Iris pigment epithelial cell (primary cell): ENCODE measurements at regions not wholly inside any gene's neighbourhood (a gene's known extent, or its start where the extent isn't known, plus 50 kb on each side); places are given as distances from the start of the nearest gene placed in this dataset.

Experiments used
- DNase-seq: peaks from one replicate; pipeline ENCODE4 v3.0.0-alpha.2; 2011; ENCODE audit warnings: low read depth

DNA sequence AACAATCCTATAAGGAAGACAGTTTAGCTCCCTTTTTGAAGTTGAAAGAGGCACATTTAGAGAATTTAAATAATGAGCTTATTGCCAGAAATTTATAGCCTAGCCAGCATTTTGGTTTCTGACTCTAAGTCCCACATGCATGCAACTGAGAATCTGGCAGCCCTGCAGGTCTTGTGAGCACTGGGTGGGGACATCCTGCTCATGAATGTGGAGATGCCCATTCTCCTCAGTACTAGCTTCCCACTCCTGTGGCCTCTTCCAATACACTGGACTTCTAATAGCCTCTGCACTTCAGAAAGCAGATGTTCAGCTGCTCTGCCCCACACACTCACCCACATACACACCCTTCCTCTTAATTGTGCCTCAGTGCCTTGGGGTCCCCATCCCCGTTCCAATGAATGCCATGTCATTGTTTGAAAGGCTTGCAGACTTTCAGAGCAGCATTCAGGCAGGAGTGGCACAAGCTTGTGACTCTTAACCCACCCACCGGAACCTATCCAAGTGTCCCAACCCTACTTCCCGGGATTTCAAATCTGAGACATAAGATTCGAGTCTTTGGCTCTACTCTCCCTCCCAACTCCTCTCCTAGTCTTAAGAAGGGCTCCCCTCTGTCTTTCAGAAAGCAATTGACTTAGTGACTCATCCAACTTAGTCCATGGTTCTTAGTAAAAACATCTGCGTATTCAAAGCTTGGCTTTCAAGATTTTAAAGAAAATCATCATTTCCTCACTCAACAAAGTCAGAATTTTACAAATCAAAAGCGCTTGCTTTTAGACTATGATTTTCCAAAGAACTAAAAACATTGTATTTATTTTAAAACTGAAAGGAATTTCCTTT is 80.0 kb upstream of the FREM2 start:
- no peak for DNase-seq

DNA sequence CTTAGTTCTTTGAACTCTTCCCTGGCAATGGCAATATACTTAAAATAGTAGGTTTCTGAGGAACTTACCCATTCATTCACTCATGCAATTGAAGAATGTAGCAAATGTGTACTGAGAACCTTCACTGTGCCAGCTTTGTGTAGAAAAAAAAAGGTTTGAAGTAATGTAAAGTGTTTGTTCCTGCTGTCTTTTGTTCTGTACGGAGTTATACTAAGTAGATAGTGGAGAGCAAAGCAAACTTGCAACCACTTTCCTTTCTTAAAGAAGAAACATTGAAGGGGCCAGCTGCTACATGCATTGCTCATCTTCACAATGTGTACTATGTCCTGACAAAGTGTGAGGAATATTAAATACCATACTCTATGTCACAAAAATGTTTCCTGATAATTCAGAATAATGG is 68.9 kb upstream of the FREM2 start:
- DNase-seq = no peak

DNA sequence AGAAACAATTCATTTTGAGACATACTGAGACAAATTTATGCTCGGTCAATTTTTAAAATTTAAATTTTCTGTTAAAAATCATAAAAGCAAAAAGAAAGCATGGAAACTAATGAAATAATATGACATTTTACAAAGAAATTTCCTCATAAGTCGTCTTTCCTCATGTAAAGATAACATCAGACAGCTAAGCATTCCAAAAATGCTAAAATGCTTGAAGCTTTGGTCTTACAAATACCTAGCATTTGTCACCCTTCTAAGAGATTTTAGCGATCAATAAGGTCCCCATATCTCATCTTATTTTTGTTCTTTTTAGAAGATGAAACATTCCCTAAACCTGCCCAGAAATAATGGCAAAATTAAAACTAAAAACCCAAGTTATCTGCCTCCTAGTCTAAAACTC is 68.5 kb upstream of the FREM2 start:
- DNase-seq = no peak

DNA sequence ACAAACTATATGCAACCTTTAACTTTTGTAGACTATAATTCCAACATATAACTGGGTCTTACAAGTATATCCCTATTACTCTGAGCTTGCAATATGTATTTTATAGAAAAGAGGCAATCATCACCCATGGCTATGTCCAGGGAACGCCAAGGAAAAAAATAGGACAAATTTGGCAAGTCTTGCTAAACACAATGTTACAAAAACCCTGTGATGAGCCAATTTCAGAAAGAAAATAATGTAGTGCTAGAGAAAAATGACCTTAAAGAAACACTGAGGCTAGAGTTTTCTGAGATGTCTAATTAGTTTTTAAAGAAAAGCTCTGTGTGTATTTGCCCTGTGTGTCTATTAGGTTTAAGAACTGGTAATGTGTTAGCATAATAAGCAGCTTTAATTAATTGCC is 68.0 kb upstream of the FREM2 start:
- no peak for DNase-seq

DNA sequence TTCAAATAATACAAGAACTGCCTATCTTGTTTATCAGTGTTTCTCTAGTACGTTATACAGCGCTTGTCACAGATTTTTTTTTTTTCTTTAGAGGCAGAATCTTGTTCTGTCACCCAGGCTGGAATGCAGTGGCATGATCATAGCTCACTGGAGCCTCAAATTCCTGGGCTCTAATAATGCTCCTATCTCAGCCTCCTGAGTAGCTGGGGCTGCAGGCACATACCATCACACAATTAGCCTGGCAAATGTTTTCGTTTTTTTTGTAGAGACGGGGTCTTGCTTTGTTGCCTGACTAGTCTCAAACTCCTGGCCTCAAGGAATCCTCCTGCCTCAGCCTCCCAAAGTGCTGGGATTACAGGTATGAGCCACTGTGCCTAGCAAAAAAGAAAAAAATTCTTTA is 66.0 kb upstream of the FREM2 start:
- no peak for DNase-seq

DNA sequence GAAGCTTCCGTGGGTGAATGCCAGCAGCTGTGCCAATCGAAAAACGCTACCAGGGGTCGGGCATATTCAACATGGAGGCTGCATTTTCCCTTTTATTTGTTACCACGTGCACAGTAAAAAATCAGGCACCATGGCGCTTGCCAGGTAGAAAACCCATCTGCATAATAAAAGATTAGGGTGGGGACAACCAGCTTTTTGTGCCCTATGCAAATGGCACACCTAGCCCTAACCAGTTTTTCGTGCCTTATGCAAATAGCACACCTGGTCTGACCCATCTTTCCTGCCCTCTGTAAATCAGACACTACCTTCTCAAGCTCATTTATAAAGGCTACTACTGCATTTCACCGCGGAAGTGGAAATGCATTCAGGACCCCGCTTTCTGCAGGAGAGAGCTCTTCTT is 62.1 kb upstream of the FREM2 start:
- DNase-seq = no peak

DNA sequence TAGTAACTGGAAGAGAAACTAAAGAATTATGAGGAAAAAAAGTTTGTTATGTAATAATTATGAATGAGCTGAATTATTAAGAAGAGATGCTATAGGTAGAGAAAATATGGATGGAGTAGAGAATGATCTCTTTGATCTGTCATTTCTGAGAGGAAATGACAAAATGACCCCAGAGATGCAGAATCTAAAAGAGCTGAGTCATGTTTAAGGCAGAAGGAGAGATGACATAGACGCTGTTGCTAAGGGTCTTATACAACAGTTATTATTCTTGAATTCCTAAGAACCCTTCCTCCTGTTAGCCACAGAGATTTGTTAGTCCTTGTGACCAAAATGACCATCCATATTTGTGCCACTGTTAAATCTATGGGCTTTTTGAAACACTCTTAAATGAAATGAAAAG is 58.3 kb upstream of the FREM2 start:
- DNase-seq = no peak

DNA sequence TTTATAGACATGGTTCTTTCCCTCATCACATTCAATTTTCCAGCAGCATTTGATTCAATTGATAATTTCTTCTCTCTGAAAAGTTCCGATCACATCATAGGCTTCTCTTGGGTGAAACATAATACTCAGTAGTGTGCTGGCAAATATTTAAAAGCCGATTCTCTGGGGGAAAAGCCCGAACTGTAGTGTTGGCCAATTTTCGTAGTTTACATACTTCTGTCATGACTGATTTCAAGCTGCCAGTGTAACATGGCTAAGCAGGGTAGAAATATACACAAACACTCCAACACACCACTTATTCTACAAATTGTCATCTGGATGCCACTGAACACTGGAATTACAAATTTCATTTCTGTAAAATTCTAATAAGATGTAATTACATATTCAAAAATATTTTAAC is 56.1 kb upstream of the FREM2 start:
- DNase-seq = peak; percentile 30

DNA sequence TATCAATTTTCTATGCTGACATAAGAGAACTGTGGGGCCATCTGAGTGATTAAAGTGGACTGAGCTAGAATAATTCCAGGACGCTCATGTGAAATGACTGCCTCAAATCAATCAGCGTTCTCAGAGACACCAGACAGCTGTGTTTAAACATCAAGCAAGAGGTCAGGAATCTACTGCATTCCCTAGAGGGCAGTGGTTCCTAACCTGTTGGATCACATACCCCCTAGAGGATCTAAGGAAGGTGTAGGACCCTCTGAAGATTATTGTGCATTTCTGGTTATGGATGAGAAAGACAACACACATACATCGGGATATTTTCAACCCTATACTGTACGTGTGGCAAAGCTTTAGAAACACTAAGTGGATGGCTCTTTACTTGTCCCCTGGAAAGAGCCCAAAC is 51.8 kb upstream of the FREM2 start:
- DNase-seq = no peak

DNA sequence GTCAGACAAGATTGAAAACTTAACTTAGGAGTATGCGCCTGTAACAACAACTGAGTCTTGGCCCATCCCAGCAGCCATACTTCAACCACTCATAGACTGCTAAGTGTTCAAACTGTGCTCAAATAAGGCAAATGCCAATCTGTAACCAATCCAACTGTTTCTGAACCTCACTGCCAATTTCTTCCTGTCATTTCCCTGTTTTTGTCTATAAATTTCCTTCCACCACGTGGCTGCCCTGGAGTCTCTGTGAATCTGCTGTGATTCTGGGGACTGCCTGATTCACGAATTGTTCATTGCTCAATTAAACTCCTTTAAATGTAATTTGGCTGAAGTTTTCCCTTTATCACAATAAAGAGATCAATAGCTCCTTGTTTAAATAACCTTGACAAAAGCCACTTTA is 50.8 kb upstream of the FREM2 start:
- DNase-seq = no peak

DNA sequence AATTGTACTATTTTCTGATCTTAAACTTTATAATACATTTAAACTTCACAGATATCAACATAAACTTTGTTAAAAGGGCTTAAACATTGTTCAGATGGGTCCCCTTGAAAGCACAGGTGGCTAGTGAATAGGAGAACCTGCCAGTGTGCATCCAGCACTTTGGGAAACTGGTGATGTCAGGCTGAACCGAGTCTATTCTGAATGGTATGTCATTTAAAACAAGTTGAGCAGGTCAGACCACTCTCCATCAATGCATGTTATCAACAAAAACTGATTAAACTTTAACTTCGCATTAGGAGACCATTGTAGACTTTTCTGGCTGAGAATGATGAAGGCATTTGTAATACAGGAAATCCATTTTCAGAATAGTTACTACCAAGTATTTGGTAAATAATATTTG is 50.1 kb upstream of the FREM2 start:
- no peak for DNase-seq
